ENCODE measurements at regions not wholly inside any gene's neighbourhood (a gene's known extent, or its start where the extent isn't known, plus 50 kb on each side); places are given as distances from the start of the nearest gene placed in this dataset.

GRCh38 chrX:1910207-1910470, 295.3 kb downstream of the ASMT start:
- WGBS = 67% methylated on average over 2 of the region's 2 CpGs
- no peak overlapping the region for H2BK15ac ChIP-seq (ENCODE audit: low read depth, poor library complexity, severe bottlenecking)
- no peak overlapping the region for H2BK5ac ChIP-seq (ENCODE audit: low read depth, low read length, poor library complexity, severe bottlenecking)
- H2AFZ ChIP-seq (ENCODE audit: low read depth, low read length) = no peak overlapping the region
- no peaks in the 10 kb centered on the region for H3K4me1 ChIP-seq (ENCODE audit: control insufficient read depth, insufficient read depth, low read depth, low read length)
- H3K79me1 ChIP-seq (replicated peaks; ENCODE audit: low read length, poor library complexity, severe bottlenecking) = no peaks in the 10 kb centered on the region
- H3K4me3 ChIP-seq (ENCODE audit: insufficient read depth in 1 of 2, low read depth in 1 of 2, low read length in 2 of 2) = no peak overlapping the region
- no peak overlapping the region for H3K4me2 ChIP-seq (ENCODE audit: low read length, poor library complexity, severe bottlenecking)
- no peak for DNase-seq
- H3K27me3 ChIP-seq (ENCODE audit: control insufficient read depth in 1 of 2, insufficient read depth in 1 of 2, low read length in 2 of 2) = no peaks in the 10 kb centered on the region
- no peak overlapping the region for H4K91ac ChIP-seq (ENCODE audit: low read length)
- H3K9ac ChIP-seq (ENCODE audit: low read length) = no peak overlapping the region
- no peak overlapping the region for H3K23ac ChIP-seq (ENCODE audit: low read length in 2 of 2)
- no peak overlapping the region for H3K4ac ChIP-seq (ENCODE audit: low read depth in 1 of 2, low read length in 2 of 2)
- H3K36me3 ChIP-seq (ENCODE audit: control insufficient read depth in 1 of 2, insufficient read depth in 2 of 2, low read depth in 1 of 2, low read length in 2 of 2) = no peaks in the 10 kb centered on the region
- peaks cover 10% of the 10 kb centered on the region for H3K9me3 ChIP-seq (ENCODE audit: control insufficient read depth, low read length)
- H3K14ac ChIP-seq (ENCODE audit: low read length in 2 of 2) = no peak overlapping the region
- H2BK12ac ChIP-seq (ENCODE audit: low read length in 2 of 2) = no peak overlapping the region
- H3K18ac ChIP-seq (ENCODE audit: low read depth in 1 of 2, low read length in 2 of 2) = no peak overlapping the region
- H3K27ac ChIP-seq (ENCODE audit: low read length, poor library complexity, severe bottlenecking) = no peak overlapping the region
- H4K8ac ChIP-seq (ENCODE audit: low read length) = no peak overlapping the region
- H2BK120ac ChIP-seq (ENCODE audit: low read depth, low read length) = no peak overlapping the region
- no peak overlapping the region for H2AK5ac ChIP-seq (ENCODE audit: low read length, severe bottlenecking)

GRCh38 chrX:1911401-1912128, 296.7 kb downstream of the ASMT start:
- Histone ChIP-seq H3K36me3 (ENCODE audit: control insufficient read depth in 1 of 2, insufficient read depth in 2 of 2, low read depth in 1 of 2, low read length in 2 of 2) (no peaks in the 10 kb centered on the region), H2BK5ac (ENCODE audit: low read depth, low read length, poor library complexity, severe bottlenecking) (no peak overlapping the region), H3K18ac (ENCODE audit: low read depth in 1 of 2, low read length in 2 of 2) (no peak overlapping the region), H2BK120ac (ENCODE audit: low read depth, low read length) (no peak overlapping the region), H2BK15ac (ENCODE audit: low read depth, poor library complexity, severe bottlenecking) (no peak overlapping the region), H3K4ac (ENCODE audit: low read depth in 1 of 2, low read length in 2 of 2) (no peak overlapping the region), H4K91ac (ENCODE audit: low read length) (no peak overlapping the region), H2AFZ (ENCODE audit: low read depth, low read length) (no peak overlapping the region), H3K9ac (ENCODE audit: low read length) (no peak overlapping the region), H4K8ac (ENCODE audit: low read length) (no peak overlapping the region), H2AK5ac (ENCODE audit: low read length, severe bottlenecking) (no peak overlapping the region), H3K23ac (ENCODE audit: low read length in 2 of 2) (no peak overlapping the region), H3K27ac (ENCODE audit: low read length, poor library complexity, severe bottlenecking) (no peak overlapping the region), H3K4me2 (ENCODE audit: low read length, poor library complexity, severe bottlenecking) (no peak overlapping the region), H3K27me3 (ENCODE audit: control insufficient read depth in 1 of 2, insufficient read depth in 1 of 2, low read length in 2 of 2) (no peaks in the 10 kb centered on the region), H3K79me1 (replicated peaks; ENCODE audit: low read length, poor library complexity, severe bottlenecking) (no peaks in the 10 kb centered on the region), H3K9me3 (ENCODE audit: control insufficient read depth, low read length) (peaks cover 5% of the 10 kb centered on the region), H3K14ac (ENCODE audit: low read length in 2 of 2) (no peak overlapping the region), H3K4me1 (ENCODE audit: control insufficient read depth, insufficient read depth, low read depth, low read length) (no peaks in the 10 kb centered on the region), H3K4me3 (ENCODE audit: insufficient read depth in 1 of 2, low read depth in 1 of 2, low read length in 2 of 2) (no peak overlapping the region), H2BK12ac (ENCODE audit: low read length in 2 of 2) (no peak overlapping the region)
- no peak for DNase-seq
- 60% methylated on average over 4 of the region's 5 CpGs for WGBS

- Histone ChIP-seq H2BK5ac (ENCODE audit: low read depth, low read length, poor library complexity, severe bottlenecking) (no peak overlapping the region), H4K8ac (ENCODE audit: low read length) (no peak overlapping the region), H2BK15ac (ENCODE audit: low read depth, poor library complexity, severe bottlenecking) (no peak overlapping the region), H3K18ac (ENCODE audit: low read depth in 1 of 2, low read length in 2 of 2) (no peak overlapping the region), H3K14ac (ENCODE audit: low read length in 2 of 2) (no peak overlapping the region), H2AK5ac (ENCODE audit: low read length, severe bottlenecking) (no peak overlapping the region), H3K4me1 (ENCODE audit: control insufficient read depth, insufficient read depth, low read depth, low read length) (no peaks in the 10 kb centered on the region), H2AFZ (ENCODE audit: low read depth, low read length) (no peak overlapping the region), H3K79me1 (replicated peaks; ENCODE audit: low read length, poor library complexity, severe bottlenecking) (no peaks in the 10 kb centered on the region), H3K36me3 (ENCODE audit: control insufficient read depth in 1 of 2, insufficient read depth in 2 of 2, low read depth in 1 of 2, low read length in 2 of 2) (no peaks in the 10 kb centered on the region), H3K9ac (ENCODE audit: low read length) (no peak overlapping the region), H2BK12ac (ENCODE audit: low read length in 2 of 2) (no peak overlapping the region), H3K23ac (ENCODE audit: low read length in 2 of 2) (no peak overlapping the region), H3K4ac (ENCODE audit: low read depth in 1 of 2, low read length in 2 of 2) (no peak overlapping the region), H3K4me2 (ENCODE audit: low read length, poor library complexity, severe bottlenecking) (no peak overlapping the region), H3K27ac (ENCODE audit: low read length, poor library complexity, severe bottlenecking) (no peak overlapping the region), H3K9me3 (ENCODE audit: control insufficient read depth, low read length) (peaks cover 5% of the 10 kb centered on the region), H2BK120ac (ENCODE audit: low read depth, low read length) (no peak overlapping the region), H3K27me3 (ENCODE audit: control insufficient read depth in 1 of 2, insufficient read depth in 1 of 2, low read length in 2 of 2) (no peaks in the 10 kb centered on the region), H3K4me3 (ENCODE audit: insufficient read depth in 1 of 2, low read depth in 1 of 2, low read length in 2 of 2) (no peak overlapping the region), H4K91ac (ENCODE audit: low read length) (no peak overlapping the region)
- no peak for DNase-seq
- 86% methylated on average over 10 of the region's 10 CpGs for WGBS
Observed at GRCh38 chrX:1912193-1912592, 297.3 kb downstream of the ASMT start.

GRCh38 chrX:1914606-1915365, 299.9 kb downstream of the ASMT start:
- no peak overlapping the region for H2BK5ac ChIP-seq (ENCODE audit: low read depth, low read length, poor library complexity, severe bottlenecking)
- H2AFZ ChIP-seq (ENCODE audit: low read depth, low read length) = no peak overlapping the region
- DNase-seq = no peak
- H3K4me2 ChIP-seq (ENCODE audit: low read length, poor library complexity, severe bottlenecking) = no peak overlapping the region
- H3K4me3 ChIP-seq (ENCODE audit: insufficient read depth in 1 of 2, low read depth in 1 of 2, low read length in 2 of 2) = no peak overlapping the region
- no peak overlapping the region for H3K18ac ChIP-seq (ENCODE audit: low read depth in 1 of 2, low read length in 2 of 2)
- peaks cover 5% of the 10 kb centered on the region for H3K9me3 ChIP-seq (ENCODE audit: control insufficient read depth, low read length)
- H4K8ac ChIP-seq (ENCODE audit: low read length) = no peak overlapping the region
- no peak overlapping the region for H3K14ac ChIP-seq (ENCODE audit: low read length in 2 of 2)
- H2AK5ac ChIP-seq (ENCODE audit: low read length, severe bottlenecking) = no peak overlapping the region
- no peaks in the 10 kb centered on the region for H3K79me1 ChIP-seq (replicated peaks; ENCODE audit: low read length, poor library complexity, severe bottlenecking)
- no peak overlapping the region for H2BK12ac ChIP-seq (ENCODE audit: low read length in 2 of 2)
- H2BK15ac ChIP-seq (ENCODE audit: low read depth, poor library complexity, severe bottlenecking) = no peak overlapping the region
- no peak overlapping the region for H3K9ac ChIP-seq (ENCODE audit: low read length)
- no peak overlapping the region for H3K4ac ChIP-seq (ENCODE audit: low read depth in 1 of 2, low read length in 2 of 2)
- no peaks in the 10 kb centered on the region for H3K4me1 ChIP-seq (ENCODE audit: control insufficient read depth, insufficient read depth, low read depth, low read length)
- 73% methylated on average over 23 of the region's 23 CpGs for WGBS
- no peak overlapping the region for H3K23ac ChIP-seq (ENCODE audit: low read length in 2 of 2)
- H3K27ac ChIP-seq (ENCODE audit: low read length, poor library complexity, severe bottlenecking) = no peak overlapping the region
- no peak overlapping the region for H4K91ac ChIP-seq (ENCODE audit: low read length)
- H3K27me3 ChIP-seq (ENCODE audit: control insufficient read depth in 1 of 2, insufficient read depth in 1 of 2, low read length in 2 of 2) = no peaks in the 10 kb centered on the region
- no peak overlapping the region for H2BK120ac ChIP-seq (ENCODE audit: low read depth, low read length)
- H3K36me3 ChIP-seq (ENCODE audit: control insufficient read depth in 1 of 2, insufficient read depth in 2 of 2, low read depth in 1 of 2, low read length in 2 of 2) = no peaks in the 10 kb centered on the region
